NCI-H82 treated with DMSO at 0.1 percent for 48 hours (cell line): ENCODE measurements at regions not wholly inside any gene's neighbourhood (a gene's known extent, or its start where the extent isn't known, plus 50 kb on each side); places are given as distances from the start of the nearest gene placed in this dataset.
"Not testable (repeated sequence)": the region's sequence is repeated elsewhere in the genome, so short reads cannot be mapped to it uniquely, and the experiment has no call there.

Experiments used
- DNase-seq: peaks from one replicate; lab custom pipeline; 2025; ENCODE audit not compliant: unreplicated experiment; lab: John Stamatoyannopoulos, UW

DNA sequence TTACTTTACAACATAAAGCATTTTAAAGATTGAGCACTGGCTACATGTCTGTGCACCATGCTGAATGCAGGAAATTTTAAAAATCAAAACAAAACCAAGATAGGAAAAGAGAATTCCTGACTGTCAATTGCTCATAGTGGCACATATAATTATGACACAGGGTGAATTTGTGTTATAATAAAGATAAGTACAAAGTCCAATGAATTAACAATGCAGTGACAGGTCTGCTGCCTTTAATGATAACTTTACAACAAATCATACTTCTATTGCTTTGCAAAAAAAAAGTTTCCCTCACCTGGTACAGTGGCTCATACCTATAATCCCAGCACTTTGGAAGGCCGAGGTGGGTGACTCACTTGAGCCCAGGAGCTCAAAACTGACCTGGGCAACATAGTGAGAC, 93.8 kb upstream of the OSBPL8 start:
- no peak for DNase-seq

DNA sequence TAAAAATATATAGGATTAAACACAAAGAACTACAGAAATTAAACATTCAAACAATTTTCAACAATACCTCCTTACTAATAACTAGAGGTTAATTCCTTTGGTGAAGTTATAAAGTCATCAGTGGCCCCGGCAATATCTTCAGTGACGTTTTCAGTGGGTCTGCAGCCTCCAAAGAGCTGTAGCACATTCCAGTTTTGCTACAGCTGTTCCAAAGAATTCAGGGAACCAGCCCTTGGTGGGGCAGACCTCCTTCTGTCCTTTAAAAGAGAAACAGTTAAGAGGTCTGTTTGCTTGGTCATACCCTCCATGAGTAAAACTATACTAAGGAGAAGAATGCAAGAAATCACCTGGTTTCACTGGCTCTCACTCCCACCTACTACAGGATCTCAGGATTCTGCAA, 99.2 kb upstream of the ZDHHC17 start:
- no peak for DNase-seq

DNA sequence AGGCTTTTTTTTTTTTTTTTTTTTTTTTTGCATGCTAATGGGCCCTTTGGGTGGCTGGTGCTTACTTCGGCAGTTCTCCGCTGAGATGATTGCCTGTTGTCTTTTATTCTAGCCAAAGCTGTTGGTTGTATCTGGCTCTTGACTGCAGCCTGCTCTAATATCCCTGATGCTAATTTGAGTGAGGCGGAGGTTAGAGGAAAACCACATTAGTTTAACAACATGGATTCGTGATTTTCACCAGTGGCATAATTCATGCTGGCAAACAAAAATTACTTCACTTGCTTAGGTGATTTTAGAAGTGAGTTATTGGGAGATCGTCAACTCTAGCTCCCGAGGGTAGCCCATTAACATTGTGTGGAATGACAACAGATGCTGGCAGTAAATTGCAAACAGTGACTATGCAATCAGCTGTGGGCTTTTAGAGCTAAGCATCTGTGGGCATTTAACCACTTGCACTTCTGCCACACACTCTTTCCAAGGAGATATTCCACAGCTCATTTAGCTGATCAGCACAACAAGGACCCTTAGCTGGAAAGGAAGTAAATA, 97.6 kb upstream of the ZDHHC17 start:
- DNase-seq = no peak

DNA sequence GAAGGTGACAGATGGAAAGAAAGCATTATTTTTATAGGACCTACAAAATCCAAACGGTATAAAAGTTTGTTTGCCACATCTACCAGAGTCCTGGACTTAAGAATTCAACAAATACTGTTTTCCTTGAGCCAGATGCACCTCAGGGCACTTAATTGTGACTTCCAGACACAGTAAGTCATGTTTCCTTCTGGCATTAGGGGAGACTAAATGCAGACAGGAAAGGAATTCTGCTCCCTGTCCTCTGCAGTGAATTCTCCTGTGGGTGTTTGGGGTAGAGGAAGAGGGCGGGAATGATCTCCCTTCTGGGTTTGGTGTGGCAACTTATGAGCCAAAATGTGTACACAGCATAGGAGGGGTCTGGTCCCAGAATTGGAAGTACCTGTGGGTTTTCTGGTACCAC, 93.9 kb upstream of the ZDHHC17 start:
- no peak for DNase-seq

DNA sequence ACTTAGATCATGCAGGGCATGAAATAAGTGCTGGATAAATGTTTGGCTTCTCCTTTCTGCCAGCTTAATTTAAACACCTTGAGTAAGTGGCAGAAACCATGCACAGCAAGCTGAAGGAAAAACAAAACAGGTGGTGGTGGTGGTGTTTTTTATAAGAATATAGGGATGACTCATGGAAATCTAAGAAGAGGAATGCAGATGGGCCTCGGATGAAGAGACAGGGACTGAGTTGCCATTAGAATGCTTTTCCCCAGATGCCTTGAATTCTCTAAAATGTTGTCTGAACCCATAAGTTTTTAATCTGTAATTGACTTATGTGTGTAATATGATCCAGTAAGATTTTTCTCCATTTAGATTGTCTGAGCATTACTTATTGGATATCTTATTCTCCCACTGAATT, 93.1 kb upstream of the ZDHHC17 start:
- DNase-seq = no peak

DNA sequence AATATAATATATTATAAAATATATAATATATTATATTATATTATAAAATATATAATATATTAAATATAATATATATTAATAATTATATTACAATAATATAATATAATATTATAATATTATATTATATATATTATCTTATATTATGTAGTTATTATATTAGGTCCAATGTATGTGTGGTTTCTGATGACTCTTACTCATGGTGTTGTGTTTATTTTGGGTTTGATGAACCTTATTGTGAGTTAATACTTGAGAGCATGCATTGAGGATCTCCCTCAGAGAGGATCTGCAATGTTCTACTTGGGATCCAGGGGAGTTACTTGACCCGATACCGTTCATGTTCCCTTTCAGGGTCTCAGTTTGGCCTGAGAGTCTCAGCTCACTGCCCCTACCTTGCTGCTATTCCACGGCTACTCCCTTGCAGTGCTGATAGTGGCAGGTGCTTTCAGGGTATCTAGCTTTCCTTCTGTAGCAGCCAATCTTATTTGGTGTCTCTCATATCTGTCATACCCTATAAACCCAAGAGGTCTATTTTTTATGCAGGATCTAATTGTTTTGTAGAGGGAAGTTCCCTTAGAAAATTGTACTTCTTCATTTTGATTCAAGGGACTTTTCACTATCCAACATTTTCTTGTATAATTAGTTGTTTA, 89.1 kb upstream of the ZDHHC17 start:
- no peak for DNase-seq

DNA sequence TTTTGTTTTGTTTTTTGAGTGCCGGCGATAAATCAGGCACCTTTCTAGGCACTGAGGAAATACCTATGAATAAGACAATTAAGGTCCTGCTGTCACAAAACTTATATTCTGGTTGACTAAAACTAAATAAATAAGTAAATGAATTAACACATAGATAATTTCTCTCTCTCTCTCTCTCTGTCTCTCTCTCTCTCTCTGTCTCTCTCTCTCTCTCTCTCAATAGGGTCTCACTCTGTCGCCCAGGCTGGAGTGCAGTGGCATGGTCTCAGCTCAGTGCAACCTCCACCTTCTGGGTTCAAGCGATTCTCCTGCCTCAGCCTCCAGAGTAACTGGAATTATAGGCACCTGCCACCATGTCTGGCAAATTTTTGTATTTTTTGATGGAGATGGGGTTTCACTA, 87.7 kb upstream of the ZDHHC17 start:
- DNase-seq = not testable (repeated sequence)

DNA sequence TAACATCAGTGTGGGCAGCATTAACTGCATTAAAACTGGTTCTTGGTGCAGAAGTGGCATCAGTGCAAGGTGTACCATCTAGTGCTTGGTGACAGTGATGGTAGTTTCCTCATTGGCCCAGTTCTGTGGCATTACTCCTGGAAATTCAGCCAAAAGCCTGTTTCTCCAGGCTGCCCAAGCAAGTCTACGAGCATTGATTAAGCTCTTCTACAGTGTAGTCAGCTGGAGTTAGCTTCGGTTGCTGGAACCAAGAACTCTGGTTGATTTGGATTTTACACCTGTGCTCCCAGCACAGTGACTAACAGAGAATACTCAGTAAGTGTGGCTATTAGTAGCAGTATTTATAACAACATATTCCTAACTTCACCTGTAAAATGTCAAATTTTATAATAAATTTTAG, 84.9 kb upstream of the ZDHHC17 start:
- no peak for DNase-seq

DNA sequence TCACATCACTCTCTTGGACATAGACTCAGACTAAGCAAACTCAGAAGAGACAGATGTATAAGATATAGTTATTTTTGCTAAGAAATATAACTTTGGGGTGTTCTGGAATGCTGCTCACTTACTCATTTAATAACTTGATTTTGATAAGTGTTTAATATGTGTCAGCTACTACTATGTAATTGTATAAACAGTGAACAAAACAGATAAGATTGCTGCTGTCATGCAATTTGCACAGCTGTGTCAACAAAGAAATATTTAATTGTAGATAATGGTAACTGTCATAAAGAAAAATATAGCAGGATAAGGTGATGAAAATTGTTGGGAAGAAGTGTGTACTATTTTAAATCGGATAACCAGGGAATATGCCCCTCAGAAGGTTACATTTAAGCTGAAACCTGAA, 84.1 kb upstream of the ZDHHC17 start:
- DNase-seq = no peak

DNA sequence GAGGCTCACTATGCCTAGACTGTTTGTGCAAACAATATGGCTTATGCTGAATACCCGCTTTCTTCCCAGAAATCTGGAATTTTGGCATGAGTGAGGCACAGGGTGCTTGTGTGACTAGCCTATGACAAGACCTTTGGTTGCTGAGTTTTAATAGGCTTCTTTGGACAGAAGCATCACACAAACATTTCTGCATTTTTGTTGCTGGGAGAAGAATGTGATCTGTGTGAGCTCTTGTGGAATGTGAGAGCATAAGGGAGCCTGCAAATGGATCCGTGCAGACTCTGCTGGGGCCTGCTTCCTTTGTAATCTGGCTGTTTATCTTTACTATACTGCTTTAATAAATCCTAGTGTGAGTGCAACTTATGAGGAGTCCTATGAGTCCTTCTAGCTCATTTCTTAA, 83.0 kb upstream of the ZDHHC17 start:
- DNase-seq = no peak

DNA sequence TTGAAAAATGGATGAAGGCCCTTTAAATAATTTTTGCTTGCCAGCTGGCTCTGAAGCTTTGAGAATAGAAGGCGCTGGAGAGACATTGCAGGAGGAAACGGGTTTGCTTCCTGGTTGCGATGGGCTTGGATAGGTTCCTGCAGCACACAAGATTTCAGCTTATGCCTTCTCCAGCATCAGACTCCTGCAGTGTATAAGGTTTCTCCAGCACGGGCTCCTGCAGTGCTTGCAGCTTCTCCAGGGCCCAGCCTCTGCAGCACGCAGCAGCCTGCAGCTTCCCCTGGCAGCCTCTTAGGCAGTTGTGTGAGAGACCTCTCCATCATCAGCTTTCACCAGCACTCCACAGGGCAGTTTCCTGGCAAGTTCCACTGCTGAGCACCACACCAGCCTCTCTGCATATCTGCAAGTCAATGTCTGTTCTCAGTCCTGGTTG, 78.7 kb upstream of the ZDHHC17 start:
- no peak for DNase-seq

DNA sequence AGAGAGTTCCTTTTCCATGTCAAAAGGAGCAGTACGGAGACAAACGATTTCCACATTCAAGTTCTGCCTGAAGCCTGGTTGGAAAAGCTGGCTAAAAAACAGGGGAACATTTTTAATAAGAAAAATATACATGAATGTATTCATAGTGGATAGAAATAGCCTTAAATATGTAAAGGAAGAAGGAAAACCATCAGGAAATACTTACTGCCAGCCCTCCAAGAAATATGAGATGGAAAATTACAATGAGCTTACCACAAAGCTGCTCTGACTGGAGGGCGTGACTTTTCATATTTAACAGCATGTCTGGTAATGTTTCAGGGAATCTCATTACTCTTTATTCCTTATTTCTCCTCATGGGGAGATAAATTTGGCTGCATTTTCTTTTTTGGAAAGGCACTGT, 75.9 kb upstream of the ZDHHC17 start:
- DNase-seq = no peak

DNA sequence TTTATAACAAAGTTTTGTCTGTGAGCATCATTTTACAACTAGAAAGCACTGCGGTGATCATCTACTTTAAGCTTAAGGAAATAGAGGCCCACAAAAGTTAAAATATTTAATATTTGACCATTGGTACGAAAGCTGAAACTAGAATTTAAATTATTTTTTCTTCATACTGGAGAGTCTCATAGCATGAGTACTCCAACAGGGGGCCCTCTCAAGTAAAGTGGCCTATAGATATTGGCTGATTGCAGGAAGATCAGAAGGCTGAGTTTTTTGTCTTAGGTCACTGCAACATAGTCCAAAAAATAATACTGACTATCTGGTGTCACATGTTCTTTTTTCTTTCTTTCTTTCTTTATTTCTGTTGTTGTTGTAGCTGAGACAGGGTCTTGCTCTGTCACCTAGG, 75.3 kb upstream of the ZDHHC17 start:
- DNase-seq = no peak

DNA sequence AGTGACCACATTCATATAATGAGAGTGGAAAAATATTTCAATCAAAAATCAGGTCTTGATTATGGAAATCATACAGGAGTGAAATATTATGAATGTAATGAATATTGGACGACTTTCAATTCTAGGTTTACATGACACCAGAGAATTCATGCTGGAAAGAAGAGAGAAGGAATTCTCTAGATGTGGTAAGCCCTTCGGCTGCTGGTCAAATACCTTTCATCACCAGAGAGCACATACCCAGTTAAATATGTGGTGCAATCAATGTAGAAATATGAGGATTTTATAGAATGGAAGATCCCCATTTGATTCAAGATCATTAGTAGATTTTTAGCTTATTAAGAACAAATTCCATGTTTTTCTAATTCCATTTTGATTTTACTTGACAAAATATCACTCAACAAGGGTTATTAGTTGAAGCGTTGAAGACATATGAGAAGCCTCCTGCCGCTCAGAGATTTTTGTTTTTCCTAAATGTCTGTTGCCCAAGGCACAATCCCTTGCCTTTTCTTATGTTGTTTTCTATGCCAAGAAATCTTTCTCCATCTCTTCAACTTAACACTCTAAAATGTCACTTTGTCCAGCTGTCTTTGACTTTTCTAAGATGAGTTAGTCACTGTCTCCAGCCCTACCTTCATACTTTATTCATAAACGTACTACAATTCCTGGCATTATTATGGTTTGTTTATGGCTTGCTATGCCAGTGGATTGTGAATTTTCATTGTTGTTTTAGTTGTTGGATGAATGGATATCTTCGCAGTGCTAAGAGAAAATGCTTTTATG, 72.8 kb upstream of the ZDHHC17 start:
- DNase-seq = no peak

DNA sequence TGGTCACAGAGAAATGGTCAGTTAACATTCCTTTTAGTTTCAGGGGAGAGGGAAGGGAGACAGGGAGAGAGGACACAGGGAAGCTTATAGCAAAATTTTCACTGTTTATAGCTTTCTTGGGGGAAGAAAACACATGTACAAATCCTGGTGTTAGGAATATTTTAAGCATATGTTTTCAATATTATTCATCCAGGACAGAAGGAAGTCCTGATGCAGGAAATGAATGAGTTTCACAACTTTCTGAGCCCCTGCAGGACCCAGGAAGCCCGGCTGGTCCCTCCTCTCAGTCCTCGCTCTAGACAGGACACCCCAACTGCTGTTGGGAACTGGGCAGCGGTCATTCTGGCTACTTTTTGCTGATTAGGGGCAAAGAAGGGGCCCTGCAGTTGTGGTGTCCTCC, 71.1 kb upstream of the ZDHHC17 start:
- no peak for DNase-seq

DNA sequence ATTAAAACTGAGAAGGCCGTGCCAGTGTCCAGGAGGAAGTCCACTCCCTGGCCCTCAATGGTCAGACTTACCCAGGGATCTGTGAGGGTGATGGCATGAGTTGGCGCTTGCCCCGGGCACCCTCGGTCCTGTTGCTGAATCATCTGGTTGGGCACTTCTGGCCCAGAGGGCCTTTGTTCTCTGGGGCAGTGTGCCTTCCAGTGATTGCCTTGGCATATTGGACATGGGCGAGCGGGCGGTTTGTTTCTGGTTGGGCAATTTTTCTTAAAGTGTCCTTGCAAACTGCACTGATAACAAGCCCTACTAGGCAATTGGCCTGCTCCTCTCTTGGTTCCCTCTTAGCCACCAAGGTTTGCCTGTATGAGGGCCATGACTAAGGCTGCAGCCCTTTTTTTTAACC, 69.5 kb upstream of the ZDHHC17 start:
- DNase-seq = no peak

DNA sequence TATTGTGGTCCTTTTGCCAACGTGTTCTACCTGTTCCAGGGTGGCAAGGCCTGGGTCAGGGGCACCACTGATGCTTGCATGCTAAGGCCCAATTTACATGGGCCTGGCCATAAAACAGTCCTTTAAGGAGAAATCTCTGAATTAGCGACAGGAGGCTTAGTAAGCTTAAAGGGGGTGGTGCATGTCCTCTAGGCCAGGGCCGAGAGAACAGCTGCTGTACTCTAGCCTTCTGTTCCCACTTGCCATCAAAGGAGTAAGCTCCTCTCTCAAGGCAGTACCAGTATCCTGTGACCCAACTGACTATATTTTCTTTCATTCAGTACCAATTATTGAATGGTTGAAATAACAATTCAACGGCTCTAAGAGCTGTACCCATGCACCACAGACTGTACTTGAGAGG, 67.7 kb upstream of the ZDHHC17 start:
- peak; percentile 41 for DNase-seq

DNA sequence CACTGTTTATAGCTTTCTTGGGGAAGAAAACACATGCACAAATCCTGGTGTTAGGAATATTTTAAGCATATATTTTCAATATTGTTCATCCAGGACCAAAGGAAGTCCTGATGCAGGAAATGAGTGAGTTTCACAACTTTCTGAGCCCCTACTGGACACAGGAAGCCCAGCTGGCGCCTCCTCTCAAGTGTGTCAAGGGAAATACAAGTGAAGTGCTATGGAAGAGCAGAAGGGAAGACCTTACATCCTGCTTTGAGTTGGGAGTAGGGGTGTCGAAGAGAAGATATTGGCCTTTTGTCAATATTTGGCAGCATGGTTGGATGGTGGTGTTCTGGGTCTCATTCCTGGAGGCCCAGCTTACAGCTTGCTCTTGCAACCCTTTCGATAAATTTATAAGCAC, 66.1 kb upstream of the ZDHHC17 start:
- no peak for DNase-seq

DNA sequence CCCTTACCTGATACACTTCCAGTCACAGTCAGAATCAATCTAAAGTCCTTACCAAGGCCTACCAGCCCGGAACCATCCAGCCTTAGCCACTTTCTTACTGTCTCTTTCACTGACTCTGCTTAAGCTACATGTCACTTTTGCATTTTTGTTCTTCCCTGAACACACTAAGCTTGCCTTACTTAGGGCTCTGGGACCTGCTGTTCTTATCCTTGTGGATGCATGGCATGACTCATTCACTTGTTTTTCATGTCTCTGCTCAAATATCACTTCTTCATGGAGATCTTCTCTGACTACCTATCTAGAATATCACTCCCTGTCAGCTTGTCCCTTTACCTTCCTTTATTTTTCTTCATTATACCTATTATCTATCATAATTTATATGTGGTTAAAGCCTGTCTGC, 65.6 kb upstream of the ZDHHC17 start:
- DNase-seq = no peak

DNA sequence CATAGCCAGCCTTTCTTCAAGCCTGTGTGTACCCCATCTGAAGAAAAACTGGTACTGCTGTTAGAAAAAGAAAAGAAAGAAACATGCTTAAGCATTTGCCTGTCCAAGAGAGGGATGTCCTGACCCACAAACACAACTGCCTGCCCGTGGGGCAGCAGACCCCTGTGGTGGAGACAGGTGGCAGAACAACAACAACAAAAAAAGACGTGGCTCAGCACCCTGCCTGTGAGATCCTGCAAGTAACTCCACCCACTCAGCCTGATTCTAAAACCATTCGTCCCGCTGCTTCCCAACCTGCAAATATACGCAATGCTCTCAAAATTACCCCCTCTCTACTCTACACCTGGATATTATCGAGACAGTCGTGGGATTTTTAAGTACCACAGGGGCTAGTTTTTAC, 64.9 kb upstream of the ZDHHC17 start:
- DNase-seq = no peak

DNA sequence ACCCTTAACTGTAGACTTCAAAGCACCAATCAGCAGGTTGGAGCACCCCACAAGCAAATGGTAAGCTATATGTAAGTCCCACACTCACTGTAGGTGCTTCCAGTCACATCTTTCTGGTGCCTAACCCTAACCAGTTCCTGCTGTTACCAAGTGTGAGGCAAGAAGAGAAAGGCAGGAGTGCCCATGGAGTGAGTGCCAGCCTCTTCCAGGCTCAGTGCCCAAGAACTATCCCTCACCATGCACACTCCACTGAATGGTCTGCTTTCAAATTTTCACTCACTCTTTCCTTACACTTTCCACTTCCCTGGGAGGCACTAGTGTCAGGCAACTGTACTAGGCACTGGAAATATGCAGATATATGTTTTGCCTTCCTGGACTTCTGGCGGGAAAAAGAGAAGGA, 62.2 kb upstream of the ZDHHC17 start:
- no peak for DNase-seq

DNA sequence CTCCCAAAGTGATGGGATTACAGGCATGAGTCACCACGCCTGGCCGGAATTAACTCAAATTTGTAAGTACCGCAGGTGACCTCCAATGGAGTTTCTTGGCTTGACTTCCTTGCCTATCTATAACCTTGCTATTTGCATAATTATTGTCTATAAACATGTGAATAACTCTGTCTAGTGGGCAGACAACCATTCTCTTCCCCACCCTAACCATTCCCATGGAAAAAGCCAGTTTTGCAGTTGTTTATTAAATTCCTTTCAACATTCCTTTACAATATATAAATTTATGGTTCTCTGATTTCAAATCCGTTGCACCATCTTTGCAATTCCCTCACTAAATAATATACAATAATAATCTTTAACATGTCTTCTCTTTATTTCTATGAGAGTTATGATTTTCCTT, 61.0 kb upstream of the ZDHHC17 start:
- DNase-seq = no peak

DNA sequence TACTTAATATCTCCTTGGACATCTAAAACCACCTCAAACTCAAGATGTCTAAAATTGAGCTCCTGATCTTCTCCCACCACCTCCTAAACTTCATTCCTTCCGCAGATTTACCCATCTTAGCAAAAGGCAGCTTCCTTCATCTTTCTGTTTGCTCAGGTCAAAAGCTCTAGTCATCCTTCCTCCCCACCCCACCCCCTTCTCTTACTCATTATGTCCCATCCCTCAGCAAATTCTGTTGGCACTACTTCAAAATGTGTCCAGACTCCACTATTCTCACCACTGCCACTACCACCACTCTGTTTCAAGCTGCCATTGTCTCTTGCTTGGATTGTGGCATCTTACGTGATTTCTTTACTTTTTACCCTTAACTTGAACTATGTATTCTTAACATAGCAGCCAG, 59.2 kb upstream of the ZDHHC17 start:
- DNase-seq = no peak
